GOT3 (cell line): ENCODE measurements at regions not wholly inside any gene's neighbourhood (a gene's known extent, or its start where the extent isn't known, plus 50 kb on each side); places are given as distances from the start of the nearest gene placed in this dataset.

Source experiments
- DNase-seq: peaks from one replicate; lab custom pipeline; 2025; ENCODE audit warnings: mixed read lengths; lab: John Stamatoyannopoulos, UW

- no peak for DNase-seq
Measured at GRCh38 chrX:39829965-39830364, 267.8 kb downstream of the BCOR start.

- DNase-seq = no peak
Measured at GRCh38 chrX:39830414-39830813, 267.3 kb downstream of the BCOR start.

- no peak for DNase-seq
Measured at GRCh38 chrX:39832211-39832610, 265.5 kb downstream of the BCOR start.

- DNase-seq = no peak
Measured at GRCh38 chrX:39834600-39834999, 263.2 kb downstream of the BCOR start.

- no peak for DNase-seq
Measured at GRCh38 chrX:39835241-39835640, 262.5 kb downstream of the BCOR start.

- DNase-seq = no peak
Measured at GRCh38 chrX:39835776-39836175, 262.0 kb downstream of the BCOR start.

GRCh38 chrX:39836802-39837420, 260.8 kb downstream of the BCOR start:
- DNase-seq = no peak

GRCh38 chrX:39837688-39838087, 260.1 kb downstream of the BCOR start:
- no peak for DNase-seq

- no peak for DNase-seq
Measured at GRCh38 chrX:39839371-39839770, 258.4 kb downstream of the BCOR start.

- DNase-seq = no peak
Measured at GRCh38 chrX:39840133-39840532, 257.6 kb downstream of the BCOR start.

GRCh38 chrX:39840581-39841093, 257.1 kb downstream of the BCOR start:
- no peak for DNase-seq

GRCh38 chrX:39841604-39842003, 256.2 kb downstream of the BCOR start:
- no peak for DNase-seq

- DNase-seq = no peak
Measured at GRCh38 chrX:39842281-39842973, 255.3 kb downstream of the BCOR start.

- DNase-seq = no peak
Measured at GRCh38 chrX:39843318-39843717, 254.4 kb downstream of the BCOR start.

- no peak for DNase-seq
Measured at GRCh38 chrX:39845233-39845632, 252.5 kb downstream of the BCOR start.

GRCh38 chrX:39846460-39846859, 251.3 kb downstream of the BCOR start:
- DNase-seq = no peak

GRCh38 chrX:39848243-39848642, 249.5 kb downstream of the BCOR start:
- no peak for DNase-seq

- DNase-seq = no peak
Measured at GRCh38 chrX:39848900-39849299, 248.9 kb downstream of the BCOR start.

- no peak for DNase-seq
Measured at GRCh38 chrX:39850209-39850608, 247.5 kb downstream of the BCOR start.

- DNase-seq = no peak
Measured at GRCh38 chrX:39850630-39851152, 247.1 kb downstream of the BCOR start.

GRCh38 chrX:39851745-39852455, 245.9 kb downstream of the BCOR start:
- no peak for DNase-seq

- DNase-seq = no peak
Measured at GRCh38 chrX:39852491-39852890, 245.3 kb downstream of the BCOR start.
